Neural cell (in vitro differentiated cells): ENCODE measurements at regions not wholly inside any gene's neighbourhood (a gene's known extent, or its start where the extent isn't known, plus 50 kb on each side); places are given as distances from the start of the nearest gene placed in this dataset.

ENCODE experiments used
- CTCF ChIP-seq: fragments of 450-650 bp; IDR thresholded peaks from 2 replicates; pipeline ENCODE4 v1.5.1; 2014; ENCODE audit warnings: antibody characterized with exemption, mild to moderate bottlenecking, moderate library complexity; ENCODE audit not compliant: poor library complexity, severe bottlenecking
- EP300 ChIP-seq: fragments of 450-650 bp; conservative IDR thresholded peaks from 2 replicates; pipeline ENCODE4 v1.6.1; 2014; ENCODE audit warnings: antibody characterized with exemption, mild to moderate bottlenecking, moderate library complexity; ENCODE audit not compliant: poor library complexity, severe bottlenecking
- EZH2 ChIP-seq: fragments of 200-600, 300-800 bp; shearing (Covaris generic), sonication (generic); IDR thresholded peaks from 2 replicates; pipeline ENCODE4 v1.6.1; 2014; ENCODE audit warnings: antibody characterized with exemption, low read length, borderline replicate concordance, mild to moderate bottlenecking; ENCODE audit not compliant: insufficient read depth, poor library complexity, severe bottlenecking
- MXI1 ChIP-seq: fragments of 450-650 bp; conservative IDR thresholded peaks from 2 replicates; pipeline ENCODE4 v1.6.1; 2014; ENCODE audit warnings: antibody characterized with exemption, mild to moderate bottlenecking; ENCODE audit not compliant: poor library complexity, severe bottlenecking
- POLR2AphosphoS5 ChIP-seq: IDR thresholded peaks from 2 replicates; pipeline ENCODE4 v1.6.1; 2012
- RAD21 ChIP-seq: fragments of 450-650 bp; conservative IDR thresholded peaks from 2 replicates; pipeline ENCODE4 v1.6.1; 2014; ENCODE audit warnings: antibody characterized with exemption, mild to moderate bottlenecking, moderate library complexity
- REST ChIP-seq: IDR thresholded peaks from 2 replicates; pipeline ENCODE4 v1.6.1; 2012; ENCODE audit warnings: borderline replicate concordance
- SMC3 ChIP-seq: fragments of 450-650 bp; conservative IDR thresholded peaks from 2 replicates; pipeline ENCODE4 v1.6.1; 2014; ENCODE audit warnings: antibody characterized with exemption, mild to moderate bottlenecking, moderate library complexity; ENCODE audit not compliant: poor library complexity
- TAF1 ChIP-seq: IDR thresholded peaks from 2 replicates; pipeline ENCODE4 v1.6.1; 2012; ENCODE audit warnings: low read depth

DNA sequence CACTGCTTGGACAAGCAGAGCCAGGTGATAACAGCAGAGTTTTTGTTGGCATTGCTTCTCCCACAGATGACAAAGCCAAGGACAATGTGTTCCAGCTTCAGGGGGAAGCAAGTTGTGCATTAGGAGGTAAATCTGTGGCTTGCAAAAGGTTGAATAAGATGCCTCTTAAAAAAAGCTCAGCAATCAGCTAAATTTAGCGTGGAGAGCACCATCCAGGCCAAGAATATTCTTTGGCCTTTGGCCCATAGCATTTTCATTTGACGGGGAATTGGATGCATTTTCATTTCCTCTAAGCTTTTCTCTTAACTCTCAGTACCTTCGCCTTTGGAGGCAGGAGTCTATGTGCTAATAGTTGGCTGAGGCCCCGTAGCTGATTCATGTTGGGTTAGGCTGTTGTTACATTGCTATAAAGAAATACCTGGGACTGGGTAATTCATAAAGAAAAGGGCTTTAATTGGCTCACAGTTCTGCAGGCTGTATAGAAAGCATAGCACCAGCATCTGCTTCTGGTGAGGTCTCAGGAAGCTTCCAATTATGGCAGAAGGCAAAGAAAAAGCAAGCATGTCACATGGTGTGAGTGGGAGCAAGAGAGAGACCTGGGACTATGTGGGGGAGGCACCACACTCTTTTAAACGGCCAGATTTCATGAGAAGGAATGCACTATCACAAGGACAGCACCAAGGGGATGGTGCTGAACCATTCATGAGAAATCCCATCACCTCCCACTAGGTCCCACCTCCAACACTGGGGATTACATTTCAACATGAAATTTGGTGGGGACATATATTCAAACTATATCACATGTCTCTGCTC, 350.1 kb upstream of the C11orf87 start:
- TF ChIP-seq EZH2 (no peak), CTCF (no peak), SMC3 (no peak), TAF1 (no peak), POLR2AphosphoS5 (no peak), REST (no peak), RAD21 (no peak), EP300 (no peak), MXI1 (no peak)
